ENCODE measurements at regions not wholly inside any gene's neighbourhood (a gene's known extent, or its start where the extent isn't known, plus 50 kb on each side); places are given as distances from the start of the nearest gene placed in this dataset.

GRCh38 chr17:62156949-62157348 is 91.9 kb upstream of the MED13 start:
- ChIA-PET POLR2A (no interaction called here), CTCF (no interaction called here)
- TF ChIP-seq HDGF (IDR thresholded peaks at IDR 0.05; ENCODE audit: borderline replicate concordance) (no peak), FOXK2 (IDR thresholded peaks at IDR 0.05) (no peak), FOXM1 (IDR thresholded peaks at IDR 0.05; ENCODE audit: borderline replicate concordance) (no peak), ZNF384 (IDR thresholded peaks at IDR 0.05) (no peak), L3MBTL2 (conservative IDR thresholded peaks at IDR 0.05) (no peak)
- no peak for DNase-seq (ENCODE audit: extremely low spot score)

GRCh38 chr17:62154909-62155308 is 89.8 kb upstream of the MED13 start:
- POLR2A ChIA-PET, result no interaction called here
- DNase-seq (ENCODE audit: extremely low spot score), result no peak
- TF ChIP-seq L3MBTL2 (conservative IDR thresholded peaks at IDR 0.05) (no peak), BHLHE40 (IDR thresholded peaks at IDR 0.05; ENCODE audit: borderline replicate concordance) (no peak), LEF1 (IDR thresholded peaks at IDR 0.05; ENCODE audit: borderline replicate concordance) (no peak), FOXK2 (IDR thresholded peaks at IDR 0.05) (no peak), ELF4 (IDR thresholded peaks at IDR 0.05) (no peak), FOXM1 (IDR thresholded peaks at IDR 0.05; ENCODE audit: borderline replicate concordance) (no peak), HDGF (IDR thresholded peaks at IDR 0.05; ENCODE audit: borderline replicate concordance) (no peak), ZNF384 (IDR thresholded peaks at IDR 0.05) (no peak), FOXA1 (IDR thresholded peaks at IDR 0.05) (no peak), CTBP1 (IDR thresholded peaks at IDR 0.05; ENCODE audit: borderline replicate concordance) (no peak), TARDBP (IDR thresholded peaks at IDR 0.05) (no peak), SUZ12 (IDR thresholded peaks at IDR 0.05) (no peak), ARNT (IDR thresholded peaks at IDR 0.05) (no peak), NFRKB (IDR thresholded peaks at IDR 0.05) (no peak), SP1 (IDR thresholded peaks at IDR 0.05) (no peak)
- TF ChIP-seq, protein P1, sequence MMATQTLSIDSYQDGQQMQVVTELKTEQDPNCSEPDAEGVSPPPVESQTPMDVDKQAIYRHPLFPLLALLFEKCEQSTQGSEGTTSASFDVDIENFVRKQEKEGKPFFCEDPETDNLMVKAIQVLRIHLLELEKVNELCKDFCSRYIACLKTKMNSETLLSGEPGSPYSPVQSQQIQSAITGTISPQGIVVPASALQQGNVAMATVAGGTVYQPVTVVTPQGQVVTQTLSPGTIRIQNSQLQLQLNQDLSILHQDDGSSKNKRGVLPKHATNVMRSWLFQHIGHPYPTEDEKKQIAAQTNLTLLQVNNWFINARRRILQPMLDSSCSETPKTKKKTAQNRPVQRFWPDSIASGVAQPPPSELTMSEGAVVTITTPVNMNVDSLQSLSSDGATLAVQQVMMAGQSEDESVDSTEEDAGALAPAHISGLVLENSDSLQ (IDR thresholded peaks at IDR 0.05), result no peak
- CTCF ChIA-PET, result no interaction called here

GRCh38 chr17:62150471-62150870 is 85.4 kb upstream of the MED13 start:
- no peak for DNase-seq (ENCODE audit: extremely low spot score)
- TF ChIP-seq FOXM1 (IDR thresholded peaks at IDR 0.05; ENCODE audit: borderline replicate concordance) (no peak), LEF1 (IDR thresholded peaks at IDR 0.05; ENCODE audit: borderline replicate concordance) (no peak), L3MBTL2 (conservative IDR thresholded peaks at IDR 0.05) (no peak), ZNF384 (IDR thresholded peaks at IDR 0.05) (no peak), TARDBP (IDR thresholded peaks at IDR 0.05) (no peak)
- TF ChIP-seq, protein P1 (IDR thresholded peaks at IDR 0.05), result no peak
- CTCF ChIA-PET, result no interaction called here
- POLR2A ChIA-PET, result no interaction called here

DNA sequence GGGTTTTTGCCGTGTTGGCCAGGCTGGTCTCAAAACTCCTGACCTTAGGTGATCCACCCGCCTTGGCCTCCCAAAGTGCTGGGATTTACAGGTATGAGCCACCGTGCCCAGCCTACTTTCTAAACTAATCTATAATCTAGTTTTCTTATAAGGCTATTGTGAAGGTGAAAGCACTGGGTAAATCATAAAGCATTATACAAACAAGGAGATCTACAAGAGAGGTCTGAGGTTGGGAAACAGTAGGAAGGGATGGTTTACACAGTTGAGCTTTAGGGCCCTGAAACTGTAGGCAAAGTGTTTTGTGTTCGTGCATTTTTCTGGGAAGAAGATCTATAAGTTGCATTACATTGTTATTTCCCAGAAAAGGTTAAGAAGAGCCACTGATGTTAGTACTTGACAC is 84.9 kb upstream of the MED13 start:
- TF ChIP-seq FOXA1 (IDR thresholded peaks at IDR 0.05) (no peak), ARNT (IDR thresholded peaks at IDR 0.05) (no peak), NFRKB (IDR thresholded peaks at IDR 0.05) (no peak), FOXM1 (IDR thresholded peaks at IDR 0.05; ENCODE audit: borderline replicate concordance) (no peak), SUZ12 (IDR thresholded peaks at IDR 0.05) (no peak), LEF1 (IDR thresholded peaks at IDR 0.05; ENCODE audit: borderline replicate concordance) (no peak), ZNF384 (IDR thresholded peaks at IDR 0.05) (no peak), TARDBP (IDR thresholded peaks at IDR 0.05) (no peak), CTBP1 (IDR thresholded peaks at IDR 0.05; ENCODE audit: borderline replicate concordance) (no peak), BHLHE40 (IDR thresholded peaks at IDR 0.05; ENCODE audit: borderline replicate concordance) (no peak), FOXK2 (IDR thresholded peaks at IDR 0.05) (no peak), SP1 (IDR thresholded peaks at IDR 0.05) (no peak), ELF4 (IDR thresholded peaks at IDR 0.05) (no peak), L3MBTL2 (conservative IDR thresholded peaks at IDR 0.05) (no peak), HDGF (IDR thresholded peaks at IDR 0.05; ENCODE audit: borderline replicate concordance) (no peak)
- TF ChIP-seq, protein P1 (IDR thresholded peaks at IDR 0.05), result no peak
- POLR2A ChIA-PET, result no interaction called here

GRCh38 chr17:62147284-62147683 is 82.2 kb upstream of the MED13 start:
- ChIA-PET CTCF (interaction anchor here (0.6 kb wide), 1 partner anchor 671 kb away, joined by 3 read pairs; no protein-coding TSS in a partner anchor), POLR2A (no interaction called here)
- TF ChIP-seq ARNT (IDR thresholded peaks at IDR 0.05) (no peak), FOXM1 (IDR thresholded peaks at IDR 0.05; ENCODE audit: borderline replicate concordance) (no peak), FOXK2 (IDR thresholded peaks at IDR 0.05) (no peak), ZNF384 (IDR thresholded peaks at IDR 0.05) (no peak), ELF4 (IDR thresholded peaks at IDR 0.05) (no peak), LEF1 (IDR thresholded peaks at IDR 0.05; ENCODE audit: borderline replicate concordance) (no peak), NFRKB (IDR thresholded peaks at IDR 0.05) (no peak), BHLHE40 (IDR thresholded peaks at IDR 0.05; ENCODE audit: borderline replicate concordance) (no peak), L3MBTL2 (conservative IDR thresholded peaks at IDR 0.05) (no peak), SUZ12 (IDR thresholded peaks at IDR 0.05) (no peak), FOXA1 (IDR thresholded peaks at IDR 0.05) (no peak), TARDBP (IDR thresholded peaks at IDR 0.05) (no peak), CTBP1 (IDR thresholded peaks at IDR 0.05; ENCODE audit: borderline replicate concordance) (no peak)
- DNase-seq (ENCODE audit: extremely low spot score), result no peak

More for the DNA sequence above, 84.9 kb upstream of the MED13 start:
- DNase-seq (ENCODE audit: extremely low spot score), result no peak
- CTCF ChIA-PET, result no interaction called here

DNA sequence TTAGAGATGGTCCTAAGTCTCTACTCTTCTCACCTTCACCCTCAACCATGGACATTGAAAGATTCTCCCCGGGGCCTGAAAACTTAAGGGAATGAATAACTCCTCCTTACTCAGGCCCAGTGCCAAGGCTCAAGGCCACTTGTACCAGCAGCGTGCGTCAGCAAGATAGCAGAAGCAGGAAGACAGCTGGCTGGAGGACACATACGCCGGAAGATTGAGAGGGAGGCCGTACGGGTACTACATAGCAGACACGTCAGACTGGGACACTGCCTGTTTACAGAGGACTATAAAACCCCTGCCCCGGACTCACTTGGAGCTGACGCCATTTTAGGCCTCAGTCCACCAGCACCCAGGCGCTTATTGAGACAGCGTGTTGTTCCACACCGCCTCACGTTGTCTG is 75.8 kb upstream of the MED13 start:
- CTCF ChIA-PET, result no interaction called here
- no peak for DNase-seq (ENCODE audit: extremely low spot score)

More for the DNA sequence above, 75.8 kb upstream of the MED13 start:
- POLR2A ChIA-PET, result no interaction called here
- TF ChIP-seq L3MBTL2 (conservative IDR thresholded peaks at IDR 0.05), result no peak
- TF ChIP-seq FOXK2 (IDR thresholded peaks at IDR 0.05), result no peak
- no peak for TF ChIP-seq TARDBP (IDR thresholded peaks at IDR 0.05)
- no peak for TF ChIP-seq CTBP1 (IDR thresholded peaks at IDR 0.05; ENCODE audit: borderline replicate concordance)
- TF ChIP-seq NFRKB (IDR thresholded peaks at IDR 0.05), result no peak
- TF ChIP-seq SUZ12 (IDR thresholded peaks at IDR 0.05), result no peak
- TF ChIP-seq FOXM1 (IDR thresholded peaks at IDR 0.05; ENCODE audit: borderline replicate concordance), result no peak
- no peak for TF ChIP-seq BHLHE40 (IDR thresholded peaks at IDR 0.05; ENCODE audit: borderline replicate concordance)
- TF ChIP-seq ELF4 (IDR thresholded peaks at IDR 0.05), result no peak
- no peak for TF ChIP-seq LEF1 (IDR thresholded peaks at IDR 0.05; ENCODE audit: borderline replicate concordance)
- TF ChIP-seq FOXA1 (IDR thresholded peaks at IDR 0.05), result no peak
- no peak for TF ChIP-seq SP1 (IDR thresholded peaks at IDR 0.05)
- TF ChIP-seq, protein P1 (IDR thresholded peaks at IDR 0.05), result no peak
- TF ChIP-seq ZNF384 (IDR thresholded peaks at IDR 0.05), result no peak
- no peak for TF ChIP-seq ARNT (IDR thresholded peaks at IDR 0.05)
- TF ChIP-seq HDGF (IDR thresholded peaks at IDR 0.05; ENCODE audit: borderline replicate concordance), result no peak
